ENCODE measurements at regions not wholly inside any gene's neighbourhood (a gene's known extent, or its start where the extent isn't known, plus 50 kb on each side); places are given as distances from the start of the nearest gene placed in this dataset.
"Not testable (repeated sequence)": the region's sequence is repeated elsewhere in the genome, so short reads cannot be mapped to it uniquely, and the experiment has no call there.

GRCh38 chrX:22855693-22856092 is 144.1 kb upstream of the DDX53 start:
- no peak for DNase-seq (ENCODE audit: low read depth)
- no peak for TF ChIP-seq CTCF (conservative IDR thresholded peaks at IDR 0.05; ENCODE audit: low read depth, low read length)
- H3K4me3 ChIP-seq (ENCODE audit: low read depth, low read length), result no peak overlapping the region

GRCh38 chrX:22859642-22860041 is 140.1 kb upstream of the DDX53 start:
- TF ChIP-seq CTCF (conservative IDR thresholded peaks at IDR 0.05; ENCODE audit: low read depth, low read length), result no peak
- no peak for DNase-seq (ENCODE audit: low read depth)
- no peak overlapping the region for H3K4me3 ChIP-seq (ENCODE audit: low read depth, low read length)

GRCh38 chrX:22866801-22867200 is 133.0 kb upstream of the DDX53 start:
- not testable (repeated sequence) for DNase-seq (ENCODE audit: low read depth); H3K4me3 ChIP-seq (ENCODE audit: low read depth, low read length)

- H3K4me3 ChIP-seq (ENCODE audit: low read depth, low read length), result no peak overlapping the region
- TF ChIP-seq CTCF (conservative IDR thresholded peaks at IDR 0.05; ENCODE audit: low read depth, low read length), result no peak
These were observed 117.2 kb upstream of the DDX53 start for GRCh38 chrX:22882543-22882942.

GRCh38 chrX:22889819-22890218 is 109.9 kb upstream of the DDX53 start:
- no peak for DNase-seq (ENCODE audit: low read depth)
- H3K4me3 ChIP-seq (ENCODE audit: low read depth, low read length), result no peak overlapping the region
- no peak for TF ChIP-seq CTCF (conservative IDR thresholded peaks at IDR 0.05; ENCODE audit: low read depth, low read length)

More at GRCh38 chrX:22882543-22882942, 117.2 kb upstream of the DDX53 start:
- no peak for DNase-seq (ENCODE audit: low read depth)

- DNase-seq (ENCODE audit: low read depth), result no peak
- no peak overlapping the region for H3K4me3 ChIP-seq (ENCODE audit: low read depth, low read length)
- TF ChIP-seq CTCF (conservative IDR thresholded peaks at IDR 0.05; ENCODE audit: low read depth, low read length), result no peak
These were observed 87.1 kb upstream of the DDX53 start for GRCh38 chrX:22912616-22913015.

GRCh38 chrX:22922961-22923360 is 76.8 kb upstream of the DDX53 start:
- TF ChIP-seq CTCF (conservative IDR thresholded peaks at IDR 0.05; ENCODE audit: low read depth, low read length), result no peak
- DNase-seq (ENCODE audit: low read depth), result peak; percentile 86
- no peak overlapping the region for H3K4me3 ChIP-seq (ENCODE audit: low read depth, low read length)

GRCh38 chrX:22934640-22935039 is 65.1 kb upstream of the DDX53 start:
- no peak for TF ChIP-seq CTCF (conservative IDR thresholded peaks at IDR 0.05; ENCODE audit: low read depth, low read length)
- DNase-seq (ENCODE audit: low read depth), result no peak
- H3K4me3 ChIP-seq (ENCODE audit: low read depth, low read length), result no peak overlapping the region
